Astrocyte (in vitro differentiated cells and primary cell): ENCODE measurements at regions not wholly inside any gene's neighbourhood (a gene's known extent, or its start where the extent isn't known, plus 50 kb on each side); places are given as distances from the start of the nearest gene placed in this dataset. TPM values are rescaled to one million over a fixed set of nuclear protein-coding genes. Genes with fewer than 3 reads are reported as not detected.

Experiments
- microRNA-seq: library from miRNA; unstranded; fragments of <30 nt; microRNA quantifications from one replicate; pipeline ENCODE4 v1.2.0, GENCODE V29; 2020

Small RNA genes lying in the stretch of these regions (microRNA-seq; reads per million reads assigned to microRNA genes)
- not detected for gene MIR548M
